KMS-11 (cell line): ENCODE measurements at regions not wholly inside any gene's neighbourhood (a gene's known extent, or its start where the extent isn't known, plus 50 kb on each side); places are given as distances from the start of the nearest gene placed in this dataset.
"Not testable (repeated sequence)": the region's sequence is repeated elsewhere in the genome, so short reads cannot be mapped to it uniquely, and the experiment has no call there.

Source experiments
- H2AFZ ChIP-seq: fragments of 200-600 bp; sonication (generic); 2 replicates; pipeline ENCODE4 v1.6.1; 2016; ENCODE audit warnings: antibody characterized with exemption, mixed run types, low read depth
- H3K27ac ChIP-seq: fragments of 200-600 bp; sonication (generic); 2 replicates; pipeline ENCODE4 v1.6.1; 2016; ENCODE audit warnings: mild to moderate bottlenecking, mixed run types
- H3K27me3 ChIP-seq: fragments of 200-600 bp; sonication (generic); 2 replicates; pipeline ENCODE4 v1.6.1; 2017; ENCODE audit warnings: mild to moderate bottlenecking, low read depth, mixed run types, moderate library complexity; ENCODE audit not compliant: insufficient read depth
- H3K36me3 ChIP-seq: fragments of 200-600 bp; sonication (generic); 2 replicates; pipeline ENCODE4 v1.6.1; 2017; ENCODE audit warnings: mild to moderate bottlenecking, mixed run types; ENCODE audit not compliant: insufficient read depth
- H3K4me1 ChIP-seq: fragments of 200-600 bp; sonication (generic); 2 replicates; pipeline ENCODE4 v1.6.1; 2016; ENCODE audit warnings: mild to moderate bottlenecking, low read depth, mixed run types; ENCODE audit not compliant: poor library complexity, severe bottlenecking
- H3K4me2 ChIP-seq: fragments of 200-600 bp; sonication (generic); 2 replicates; pipeline ENCODE4 v1.7.0; 2016; ENCODE audit warnings: mild to moderate bottlenecking, mixed run types
- H3K4me3 ChIP-seq: fragments of 200-600 bp; sonication (generic); IDR thresholded peaks from 2 replicates; pipeline ENCODE4 v1.6.1; 2017; ENCODE audit warnings: low read depth, low read length, mixed read lengths; ENCODE audit not compliant: insufficient read depth
- H3K79me2 ChIP-seq: fragments of 200-600 bp; sonication (generic); 2 replicates; pipeline ENCODE4 v1.6.1; 2016; ENCODE audit warnings: low read depth, mixed run types; ENCODE audit not compliant: insufficient read depth
- H3K9ac ChIP-seq: fragments of 200-600 bp; sonication (generic); 2 replicates; pipeline ENCODE4 v1.6.1; 2016; ENCODE audit warnings: mild to moderate bottlenecking, mixed run types
- H4K20me1 ChIP-seq: fragments of 200-600 bp; sonication (generic); 2 replicates; pipeline ENCODE4 v1.6.1; 2016; ENCODE audit warnings: mild to moderate bottlenecking, mixed run types; ENCODE audit not compliant: insufficient read depth
- CTCF ChIP-seq: fragments of 200-600 bp; sonication (generic); conservative IDR thresholded peaks from 2 replicates; pipeline ENCODE4 v1.6.1; 2017; ENCODE audit warnings: low read depth, mild to moderate bottlenecking, antibody characterized with exemption, low read length, moderate library complexity, mixed read lengths

- H2AFZ ChIP-seq, H3K4me3 ChIP-seq, H3K4me2 ChIP-seq, H3K36me3 ChIP-seq, H3K27me3 ChIP-seq, H3K4me1 ChIP-seq, H3K79me2 ChIP-seq, H4K20me1 ChIP-seq, H3K27ac ChIP-seq, H3K9ac ChIP-seq: not testable (repeated sequence)
These were observed 126.7 kb downstream of the PJA2 start for GRCh38 chr5:109283086-109283485.

- H3K4me2 ChIP-seq: no peak overlapping the region
- no peaks in the 10 kb centered on the region for H4K20me1 ChIP-seq
- no peak overlapping the region for H3K9ac ChIP-seq
- TF ChIP-seq CTCF: no peak
- no peaks in the 10 kb centered on the region for H3K27me3 ChIP-seq
- H3K79me2 ChIP-seq: no peaks in the 10 kb centered on the region
- no peak overlapping the region for H3K4me3 ChIP-seq
- H3K36me3 ChIP-seq: no peaks in the 10 kb centered on the region
- no peaks in the 10 kb centered on the region for H3K4me1 ChIP-seq
- H2AFZ ChIP-seq: no peak overlapping the region
- no peak overlapping the region for H3K27ac ChIP-seq
These were observed 128.6 kb downstream of the PJA2 start for GRCh38 chr5:109281136-109281690.

- no peaks in the 10 kb centered on the region for H3K36me3 ChIP-seq
- no peaks in the 10 kb centered on the region for H3K4me1 ChIP-seq
- no peak for TF ChIP-seq CTCF
- no peak overlapping the region for H2AFZ ChIP-seq
- H3K9ac ChIP-seq: no peak overlapping the region
- no peak overlapping the region for H3K27ac ChIP-seq
- no peak overlapping the region for H3K4me3 ChIP-seq
- H3K4me2 ChIP-seq: no peak overlapping the region
- H4K20me1 ChIP-seq: no peaks in the 10 kb centered on the region
- no peaks in the 10 kb centered on the region for H3K27me3 ChIP-seq
- H3K79me2 ChIP-seq: no peaks in the 10 kb centered on the region
These were observed 131.6 kb downstream of the PJA2 start for GRCh38 chr5:109278141-109278540.

GRCh38 chr5:109275919-109276318 lies 133.9 kb downstream of the PJA2 start:
- H3K27ac ChIP-seq: no peak overlapping the region
- H3K4me2 ChIP-seq: no peak overlapping the region
- no peak overlapping the region for H3K9ac ChIP-seq
- no peaks in the 10 kb centered on the region for H3K36me3 ChIP-seq
- H3K79me2 ChIP-seq: no peaks in the 10 kb centered on the region
- no peaks in the 10 kb centered on the region for H3K4me1 ChIP-seq
- no peak overlapping the region for H2AFZ ChIP-seq
- H4K20me1 ChIP-seq: no peaks in the 10 kb centered on the region
- TF ChIP-seq CTCF: no peak
- H3K27me3 ChIP-seq: no peaks in the 10 kb centered on the region
- H3K4me3 ChIP-seq: no peak overlapping the region

GRCh38 chr5:109273594-109273993 lies 136.2 kb downstream of the PJA2 start:
- no peaks in the 10 kb centered on the region for H3K36me3 ChIP-seq
- H3K9ac ChIP-seq: no peak overlapping the region
- no peaks in the 10 kb centered on the region for H3K27me3 ChIP-seq
- no peaks in the 10 kb centered on the region for H3K4me1 ChIP-seq
- H3K4me3 ChIP-seq: no peak overlapping the region
- no peak overlapping the region for H3K27ac ChIP-seq
- no peak overlapping the region for H2AFZ ChIP-seq
- no peak for TF ChIP-seq CTCF
- no peak overlapping the region for H3K4me2 ChIP-seq
- H4K20me1 ChIP-seq: no peaks in the 10 kb centered on the region
- no peaks in the 10 kb centered on the region for H3K79me2 ChIP-seq
